ENCODE measurements at regions not wholly inside any gene's neighbourhood (a gene's known extent, or its start where the extent isn't known, plus 50 kb on each side); places are given as distances from the start of the nearest gene placed in this dataset.

- no peaks in the 10 kb centered on the region for H3K27me3 ChIP-seq
- DNase-seq (ENCODE audit: low spot score in 2 of 2) = no peak
- no peak overlapping the region for H3K4me3 ChIP-seq
- no peak overlapping the region for H3K27ac ChIP-seq
- no peak for TF ChIP-seq CTCF (IDR thresholded peaks at IDR 0.05)
- H3K9me3 ChIP-seq = no peaks in the 10 kb centered on the region
- intact Hi-C loops (cut with DNase I) = no loop called here
- no peaks in the 10 kb centered on the region for H3K36me3 ChIP-seq
- H3K4me1 ChIP-seq = no peaks in the 10 kb centered on the region
Measured at GRCh38 chr13:76680112-76680511, 206.1 kb downstream of the KCTD12 start.

GRCh38 chr13:76677043-76677442 is 209.2 kb downstream of the KCTD12 start:
- Histone ChIP-seq H3K4me3 (no peak overlapping the region), H3K9me3 (no peaks in the 10 kb centered on the region), H3K4me1 (no peaks in the 10 kb centered on the region), H3K36me3 (no peaks in the 10 kb centered on the region), H3K27ac (no peak overlapping the region), H3K27me3 (no peaks in the 10 kb centered on the region)
- no peak for TF ChIP-seq CTCF (IDR thresholded peaks at IDR 0.05)
- DNase-seq (ENCODE audit: low spot score in 2 of 2) = no peak
- intact Hi-C loops (cut with DNase I) = no loop called here

GRCh38 chr13:76672420-76672819 is 213.8 kb downstream of the KCTD12 start:
- intact Hi-C loops (cut with DNase I) = no loop called here
- Histone ChIP-seq H3K4me3 (no peak overlapping the region), H3K36me3 (no peaks in the 10 kb centered on the region), H3K27ac (no peak overlapping the region), H3K27me3 (no peaks in the 10 kb centered on the region), H3K4me1 (no peaks in the 10 kb centered on the region), H3K9me3 (no peaks in the 10 kb centered on the region)
- no peak for TF ChIP-seq CTCF (IDR thresholded peaks at IDR 0.05)
- no peak for DNase-seq (ENCODE audit: low spot score in 2 of 2)

- no peak for TF ChIP-seq CTCF (IDR thresholded peaks at IDR 0.05)
- H3K4me3 ChIP-seq = no peak overlapping the region
- H3K9me3 ChIP-seq = no peaks in the 10 kb centered on the region
- no peaks in the 10 kb centered on the region for H3K36me3 ChIP-seq
- no peak overlapping the region for H3K27ac ChIP-seq
- no peaks in the 10 kb centered on the region for H3K27me3 ChIP-seq
- no peak for DNase-seq (ENCODE audit: low spot score in 2 of 2)
- intact Hi-C loops (cut with DNase I) = loop anchor here (5.0 kb wide), 1 partner anchor 219 kb away; the partner anchor contains the start of gene KCTD12
- H3K4me1 ChIP-seq = no peaks in the 10 kb centered on the region
Measured at GRCh38 chr13:76668716-76669115, 217.5 kb downstream of the KCTD12 start.

- H3K27me3 ChIP-seq = no peaks in the 10 kb centered on the region
- TF ChIP-seq CTCF (IDR thresholded peaks at IDR 0.05) = no peak
- no peaks in the 10 kb centered on the region for H3K36me3 ChIP-seq
- H3K9me3 ChIP-seq = no peaks in the 10 kb centered on the region
- DNase-seq (ENCODE audit: low spot score in 2 of 2) = no peak
- no peak overlapping the region for H3K4me3 ChIP-seq
- no peak overlapping the region for H3K27ac ChIP-seq
- no peaks in the 10 kb centered on the region for H3K4me1 ChIP-seq
- intact Hi-C loops (cut with DNase I) = loop anchor here (5.0 kb wide), 1 partner anchor 219 kb away; the partner anchor contains the start of gene KCTD12
Measured at GRCh38 chr13:76668141-76668540, 218.1 kb downstream of the KCTD12 start.

- no peaks in the 10 kb centered on the region for H3K27me3 ChIP-seq
- intact Hi-C loops (cut with DNase I) = loop anchor here (5.0 kb wide), 1 partner anchor 220 kb away; the partner anchor contains the start of gene KCTD12
- DNase-seq (ENCODE audit: low spot score in 2 of 2) = no peak
- TF ChIP-seq CTCF (IDR thresholded peaks at IDR 0.05) = peak in 1 of 3 experiments; percentile 25
- H3K36me3 ChIP-seq = no peaks in the 10 kb centered on the region
- no peak overlapping the region for H3K27ac ChIP-seq
- H3K9me3 ChIP-seq = no peaks in the 10 kb centered on the region
- H3K4me3 ChIP-seq = no peak overlapping the region
- H3K4me1 ChIP-seq = no peaks in the 10 kb centered on the region
Measured at GRCh38 chr13:76667551-76667950, 218.7 kb downstream of the KCTD12 start.

Data from ascending aorta (tissue), 2 donors.